ENCODE measurements at regions not wholly inside any gene's neighbourhood (a gene's known extent, or its start where the extent isn't known, plus 50 kb on each side); places are given as distances from the start of the nearest gene placed in this dataset.
A peak's percentile ranks its signal among the peaks of the same experiment; 100 is the strongest.

GRCh38 chr10:2223548-2224320, 486.4 kb upstream of the ADARB2 start:
- no peak overlapping the region for H3K27ac ChIP-seq (ENCODE audit: low read depth)
- DNase-seq (ENCODE audit: low spot score) = no peak

More at GRCh38 chr10:2223548-2224320, 486.4 kb upstream of the ADARB2 start:
- Histone ChIP-seq H4K20me1 (replicated peaks; ENCODE audit: insufficient read depth) (no peaks in the 10 kb centered on the region), H3K79me2 (replicated peaks; ENCODE audit: insufficient read depth) (no peaks in the 10 kb centered on the region), H3K4me3 (no peak overlapping the region), H3K4me1 (ENCODE audit: insufficient read depth) (no peaks in the 10 kb centered on the region), H3F3A (replicated peaks; ENCODE audit: low read depth) (no peaks in the 10 kb centered on the region), H3K27me3 (ENCODE audit: insufficient read depth) (no peaks in the 10 kb centered on the region), H2AFZ (0 out of 2 replicates have a peak overlapping the region, but pooled peaks have one; percentile 63), H3K9me2 (ENCODE audit: insufficient read depth) (no peaks in the 10 kb centered on the region), H3K36me3 (ENCODE audit: insufficient read depth) (no peaks in the 10 kb centered on the region), H3K4me2 (no peak overlapping the region)
- Mint-ChIP-seq H3K36me3 (ENCODE audit: low read depth) (no peaks in the 10 kb centered on the region), H3K4me1 (no peaks in the 10 kb centered on the region), H3K27me3 (ENCODE audit: insufficient read depth, low read depth, poor library complexity) (peaks cover 1% of the 10 kb centered on the region), H3K9me3 (no peaks in the 10 kb centered on the region), H3K27ac (no peak overlapping the region), H3K4me3 (no peak overlapping the region)
- TF ChIP-seq CTCF (conservative IDR thresholded peaks at IDR 0.05; ENCODE audit: low read depth in 2 of 2) (no peak), NANOG (IDR thresholded peaks at IDR 0.05; ENCODE audit: borderline replicate concordance) (no peak), CREB1 (CRISPR knock-in tag; IDR thresholded peaks at IDR 0.05; ENCODE audit: low read depth) (no peak), POLR2AphosphoS5 (IDR thresholded peaks at IDR 0.05; ENCODE audit: low read depth) (no peak), ZNF331 (CRISPR knock-in tag; IDR thresholded peaks at IDR 0.05; ENCODE audit: low read depth) (no peak), ZNF114 (CRISPR knock-in tag; IDR thresholded peaks at IDR 0.05) (no peak), EZH2phosphoT487 (IDR thresholded peaks at IDR 0.05; ENCODE audit: unreplicated experiment) (no peak), EZH2 (IDR thresholded peaks at IDR 0.05; ENCODE audit: low read depth, unreplicated experiment) (no peak)
- TF ChIP-seq, protein P1, sequence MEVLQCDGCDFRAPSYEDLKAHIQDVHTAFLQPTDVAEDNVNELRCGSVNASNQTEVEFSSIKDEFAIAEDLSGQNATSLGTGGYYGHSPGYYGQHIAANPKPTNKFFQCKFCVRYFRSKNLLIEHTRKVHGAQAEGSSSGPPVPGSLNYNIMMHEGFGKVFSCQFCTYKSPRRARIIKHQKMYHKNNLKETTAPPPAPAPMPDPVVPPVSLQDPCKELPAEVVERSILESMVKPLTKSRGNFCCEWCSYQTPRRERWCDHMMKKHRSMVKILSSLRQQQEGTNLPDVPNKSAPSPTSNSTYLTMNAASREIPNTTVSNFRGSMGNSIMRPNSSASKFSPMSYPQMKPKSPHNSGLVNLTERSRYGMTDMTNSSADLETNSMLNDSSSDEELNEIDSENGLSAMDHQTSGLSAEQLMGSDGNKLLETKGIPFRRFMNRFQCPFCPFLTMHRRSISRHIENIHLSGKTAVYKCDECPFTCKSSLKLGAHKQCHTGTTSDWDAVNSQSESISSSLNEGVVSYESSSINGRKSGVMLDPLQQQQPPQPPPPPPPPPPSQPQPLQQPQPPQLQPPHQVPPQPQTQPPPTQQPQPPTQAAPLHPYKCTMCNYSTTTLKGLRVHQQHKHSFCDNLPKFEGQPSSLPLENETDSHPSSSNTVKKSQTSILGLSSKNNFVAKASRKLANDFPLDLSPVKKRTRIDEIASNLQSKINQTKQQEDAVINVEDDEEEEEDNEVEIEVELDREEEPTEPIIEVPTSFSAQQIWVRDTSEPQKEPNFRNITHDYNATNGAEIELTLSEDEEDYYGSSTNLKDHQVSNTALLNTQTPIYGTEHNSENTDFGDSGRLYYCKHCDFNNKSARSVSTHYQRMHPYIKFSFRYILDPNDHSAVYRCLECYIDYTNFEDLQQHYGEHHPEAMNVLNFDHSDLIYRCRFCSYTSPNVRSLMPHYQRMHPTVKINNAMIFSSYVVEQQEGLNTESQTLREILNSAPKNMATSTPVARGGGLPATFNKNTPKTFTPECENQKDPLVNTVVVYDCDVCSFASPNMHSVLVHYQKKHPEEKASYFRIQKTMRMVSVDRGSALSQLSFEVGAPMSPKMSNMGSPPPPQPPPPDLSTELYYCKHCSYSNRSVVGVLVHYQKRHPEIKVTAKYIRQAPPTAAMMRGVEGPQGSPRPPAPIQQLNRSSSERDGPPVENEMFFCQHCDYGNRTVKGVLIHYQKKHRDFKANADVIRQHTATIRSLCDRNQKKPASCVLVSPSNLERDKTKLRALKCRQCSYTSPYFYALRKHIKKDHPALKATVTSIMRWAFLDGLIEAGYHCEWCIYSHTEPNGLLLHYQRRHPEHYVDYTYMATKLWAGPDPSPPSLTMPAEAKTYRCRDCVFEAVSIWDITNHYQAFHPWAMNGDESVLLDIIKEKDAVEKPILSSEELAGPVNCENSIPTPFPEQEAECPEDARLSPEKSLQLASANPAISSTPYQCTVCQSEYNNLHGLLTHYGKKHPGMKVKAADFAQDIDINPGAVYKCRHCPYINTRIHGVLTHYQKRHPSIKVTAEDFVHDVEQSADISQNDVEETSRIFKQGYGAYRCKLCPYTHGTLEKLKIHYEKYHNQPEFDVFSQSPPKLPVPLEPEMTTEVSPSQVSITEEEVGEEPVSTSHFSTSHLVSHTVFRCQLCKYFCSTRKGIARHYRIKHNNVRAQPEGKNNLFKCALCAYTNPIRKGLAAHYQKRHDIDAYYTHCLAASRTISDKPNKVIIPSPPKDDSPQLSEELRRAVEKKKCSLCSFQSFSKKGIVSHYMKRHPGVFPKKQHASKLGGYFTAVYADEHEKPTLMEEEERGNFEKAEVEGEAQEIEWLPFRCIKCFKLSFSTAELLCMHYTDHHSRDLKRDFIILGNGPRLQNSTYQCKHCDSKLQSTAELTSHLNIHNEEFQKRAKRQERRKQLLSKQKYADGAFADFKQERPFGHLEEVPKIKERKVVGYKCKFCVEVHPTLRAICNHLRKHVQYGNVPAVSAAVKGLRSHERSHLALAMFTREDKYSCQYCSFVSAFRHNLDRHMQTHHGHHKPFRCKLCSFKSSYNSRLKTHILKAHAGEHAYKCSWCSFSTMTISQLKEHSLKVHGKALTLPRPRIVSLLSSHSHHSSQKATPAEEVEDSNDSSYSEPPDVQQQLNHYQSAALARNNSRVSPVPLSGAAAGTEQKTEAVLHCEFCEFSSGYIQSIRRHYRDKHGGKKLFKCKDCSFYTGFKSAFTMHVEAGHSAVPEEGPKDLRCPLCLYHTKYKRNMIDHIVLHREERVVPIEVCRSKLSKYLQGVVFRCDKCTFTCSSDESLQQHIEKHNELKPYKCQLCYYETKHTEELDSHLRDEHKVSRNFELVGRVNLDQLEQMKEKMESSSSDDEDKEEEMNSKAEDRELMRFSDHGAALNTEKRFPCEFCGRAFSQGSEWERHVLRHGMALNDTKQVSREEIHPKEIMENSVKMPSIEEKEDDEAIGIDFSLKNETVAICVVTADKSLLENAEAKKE (CRISPR knock-in tag; IDR thresholded peaks at IDR 0.05) = no peak
- TF ChIP-seq, protein P2, sequence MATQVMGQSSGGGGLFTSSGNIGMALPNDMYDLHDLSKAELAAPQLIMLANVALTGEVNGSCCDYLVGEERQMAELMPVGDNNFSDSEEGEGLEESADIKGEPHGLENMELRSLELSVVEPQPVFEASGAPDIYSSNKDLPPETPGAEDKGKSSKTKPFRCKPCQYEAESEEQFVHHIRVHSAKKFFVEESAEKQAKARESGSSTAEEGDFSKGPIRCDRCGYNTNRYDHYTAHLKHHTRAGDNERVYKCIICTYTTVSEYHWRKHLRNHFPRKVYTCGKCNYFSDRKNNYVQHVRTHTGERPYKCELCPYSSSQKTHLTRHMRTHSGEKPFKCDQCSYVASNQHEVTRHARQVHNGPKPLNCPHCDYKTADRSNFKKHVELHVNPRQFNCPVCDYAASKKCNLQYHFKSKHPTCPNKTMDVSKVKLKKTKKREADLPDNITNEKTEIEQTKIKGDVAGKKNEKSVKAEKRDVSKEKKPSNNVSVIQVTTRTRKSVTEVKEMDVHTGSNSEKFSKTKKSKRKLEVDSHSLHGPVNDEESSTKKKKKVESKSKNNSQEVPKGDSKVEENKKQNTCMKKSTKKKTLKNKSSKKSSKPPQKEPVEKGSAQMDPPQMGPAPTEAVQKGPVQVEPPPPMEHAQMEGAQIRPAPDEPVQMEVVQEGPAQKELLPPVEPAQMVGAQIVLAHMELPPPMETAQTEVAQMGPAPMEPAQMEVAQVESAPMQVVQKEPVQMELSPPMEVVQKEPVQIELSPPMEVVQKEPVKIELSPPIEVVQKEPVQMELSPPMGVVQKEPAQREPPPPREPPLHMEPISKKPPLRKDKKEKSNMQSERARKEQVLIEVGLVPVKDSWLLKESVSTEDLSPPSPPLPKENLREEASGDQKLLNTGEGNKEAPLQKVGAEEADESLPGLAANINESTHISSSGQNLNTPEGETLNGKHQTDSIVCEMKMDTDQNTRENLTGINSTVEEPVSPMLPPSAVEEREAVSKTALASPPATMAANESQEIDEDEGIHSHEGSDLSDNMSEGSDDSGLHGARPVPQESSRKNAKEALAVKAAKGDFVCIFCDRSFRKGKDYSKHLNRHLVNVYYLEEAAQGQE (IDR thresholded peaks at IDR 0.05; ENCODE audit: unreplicated experiment) = no peak
- ATAC-seq = no peak
